SK-N-SH treated with all-trans-retinoic acid at 6 μM for 48 hours (cell line): ENCODE measurements at regions not wholly inside any gene's neighbourhood (a gene's known extent, or its start where the extent isn't known, plus 50 kb on each side); places are given as distances from the start of the nearest gene placed in this dataset.

Experiments used
- ATAC-seq: fragments of 200-7000 bp; cut with Tn5 transposase; 3 replicates; pipeline ENCODE4 v1.9.1; 2020; ENCODE audit warnings: mild to moderate bottlenecking, moderate library complexity
- ARNTL ChIP-seq: fragments of 450-650 bp; formaldehyde crosslinking; IDR thresholded peaks from 2 replicates; pipeline ENCODE4 v1.5.0; 2020; ENCODE audit warnings: low read depth, mild to moderate bottlenecking, moderate library complexity, borderline replicate concordance
- BACH2 ChIP-seq: fragments of 250-450 bp; sonication (Bioruptor Pico); IDR thresholded peaks from 2 replicates; pipeline ENCODE4 v1.9.0; 2021; ENCODE audit warnings: mild to moderate bottlenecking, borderline replicate concordance
- CREB5 ChIP-seq: fragments of 250-450 bp; sonication (Bioruptor Pico); IDR thresholded peaks from 2 replicates; pipeline ENCODE4 v1.5.1; 2020; ENCODE audit warnings: low read depth, mild to moderate bottlenecking, moderate library complexity
- CSDC2 ChIP-seq: fragments of 250-450 bp; sonication (Bioruptor Pico); IDR thresholded peaks from 2 replicates; pipeline ENCODE4 v1.5.0; 2020; ENCODE audit warnings: mild to moderate bottlenecking, moderate library complexity
- ESRRG ChIP-seq: fragments of 250-450 bp; sonication (Bioruptor Pico); IDR thresholded peaks from 2 replicates; pipeline ENCODE4 v1.6.1; 2021; ENCODE audit warnings: mild to moderate bottlenecking
- GLIS3 ChIP-seq: fragments of 250-450 bp; sonication (Bioruptor Pico); IDR thresholded peaks from 2 replicates; pipeline ENCODE4 v1.5.0; 2020; ENCODE audit warnings: mild to moderate bottlenecking, moderate library complexity
- ISL1 ChIP-seq: fragments of 250-450 bp; sonication (Bioruptor Pico); IDR thresholded peaks from 2 replicates; pipeline ENCODE4 v2.1.2; 2022; ENCODE audit warnings: mild to moderate bottlenecking, moderate library complexity
- OSR1 ChIP-seq: fragments of 250-450 bp; sonication (Bioruptor Pico); IDR thresholded peaks from 2 replicates; pipeline ENCODE4 v1.8.0; 2022; ENCODE audit warnings: moderate library complexity, mild to moderate bottlenecking, inconsistent platforms
- PATZ1 ChIP-seq: fragments of 250-450 bp; sonication (Bioruptor Pico); IDR thresholded peaks from 2 replicates; pipeline ENCODE4 v1.8.0; 2020; ENCODE audit warnings: mild to moderate bottlenecking, moderate library complexity, borderline replicate concordance
- RARB ChIP-seq: fragments of 250-450 bp; sonication (Bioruptor Pico); IDR thresholded peaks from 2 replicates; pipeline ENCODE4 v1.8.0; 2021; ENCODE audit warnings: mild to moderate bottlenecking, moderate library complexity
- SNAI2 ChIP-seq: fragments of 250-450 bp; sonication (Bioruptor Pico); IDR thresholded peaks from 2 replicates; pipeline ENCODE4 v1.5.0; 2020; ENCODE audit warnings: mild to moderate bottlenecking, moderate library complexity
- TOX ChIP-seq: fragments of 250-450 bp; sonication (Bioruptor Pico); IDR thresholded peaks from 2 replicates; pipeline ENCODE4 v1.8.0; 2021; ENCODE audit warnings: mild to moderate bottlenecking, moderate library complexity, borderline replicate concordance
- TSHZ2 ChIP-seq: fragments of 250-450 bp; sonication (Bioruptor Pico); IDR thresholded peaks from 2 replicates; pipeline ENCODE4 v1.5.0; 2020; ENCODE audit warnings: mild to moderate bottlenecking, moderate library complexity
- ZC3H10 ChIP-seq: fragments of 250-450 bp; sonication (Bioruptor Pico); IDR thresholded peaks from 2 replicates; pipeline ENCODE4 v1.5.1; 2021; ENCODE audit warnings: mild to moderate bottlenecking, moderate library complexity
- ZFP3 ChIP-seq: fragments of 250-450 bp; sonication (Bioruptor Pico); IDR thresholded peaks from 2 replicates; pipeline ENCODE4 v1.5.0; 2020; ENCODE audit warnings: mild to moderate bottlenecking, moderate library complexity
- ZFP30 ChIP-seq: fragments of 450-650 bp; formaldehyde crosslinking; IDR thresholded peaks from 2 replicates; pipeline ENCODE4 v1.5.0; 2022; ENCODE audit warnings: mild to moderate bottlenecking, moderate library complexity
- ZNF565 ChIP-seq: fragments of 450-650 bp; formaldehyde crosslinking; conservative IDR thresholded peaks from 2 replicates; pipeline ENCODE4 v1.5.0; 2020; ENCODE audit warnings: low read depth, mild to moderate bottlenecking, moderate library complexity
- ZNF70 ChIP-seq: fragments of 450-650 bp; formaldehyde crosslinking; IDR thresholded peaks from 2 replicates; pipeline ENCODE4 v1.5.0; 2020; ENCODE audit warnings: mild to moderate bottlenecking, moderate library complexity
- ZNF8 ChIP-seq: fragments of 450-650 bp; formaldehyde crosslinking; IDR thresholded peaks from 2 replicates; pipeline ENCODE4 v1.5.0; 2020; ENCODE audit warnings: mild to moderate bottlenecking, moderate library complexity
- TF ChIP-seq, protein P1 (sequence below): fragments of 250-450 bp; sonication (Bioruptor Pico); IDR thresholded peaks from 2 replicates; pipeline ENCODE4 v1.8.0; 2021; ENCODE audit warnings: low read depth, mild to moderate bottlenecking, moderate library complexity, borderline replicate concordance

- TF ChIP-seq SNAI2 (CRISPR knock-in tag) (no peak), ISL1 (no peak), CREB5 (CRISPR knock-in tag) (no peak), ESRRG (CRISPR knock-in tag) (no peak), ZFP3 (CRISPR knock-in tag) (no peak), ZNF565 (no peak)
- TF ChIP-seq, all 23 proteins: peak for 0
These were observed 104.4 kb downstream of the RHOU start (continued) for GRCh38 chr1:228839656-228840055.

- no peak; the same call in 2 of the 3 replicates for ATAC-seq
- TF ChIP-seq OSR1 (no peak), ZNF8 (CRISPR knock-in tag) (no peak), CREB5 (CRISPR knock-in tag) (no peak), TSHZ2 (CRISPR knock-in tag) (no peak), SNAI2 (CRISPR knock-in tag) (no peak), PATZ1 (CRISPR knock-in tag) (no peak), ZNF565 (no peak)
These were observed 106.4 kb downstream of the RHOU start for GRCh38 chr1:228841632-228842031.

DNA sequence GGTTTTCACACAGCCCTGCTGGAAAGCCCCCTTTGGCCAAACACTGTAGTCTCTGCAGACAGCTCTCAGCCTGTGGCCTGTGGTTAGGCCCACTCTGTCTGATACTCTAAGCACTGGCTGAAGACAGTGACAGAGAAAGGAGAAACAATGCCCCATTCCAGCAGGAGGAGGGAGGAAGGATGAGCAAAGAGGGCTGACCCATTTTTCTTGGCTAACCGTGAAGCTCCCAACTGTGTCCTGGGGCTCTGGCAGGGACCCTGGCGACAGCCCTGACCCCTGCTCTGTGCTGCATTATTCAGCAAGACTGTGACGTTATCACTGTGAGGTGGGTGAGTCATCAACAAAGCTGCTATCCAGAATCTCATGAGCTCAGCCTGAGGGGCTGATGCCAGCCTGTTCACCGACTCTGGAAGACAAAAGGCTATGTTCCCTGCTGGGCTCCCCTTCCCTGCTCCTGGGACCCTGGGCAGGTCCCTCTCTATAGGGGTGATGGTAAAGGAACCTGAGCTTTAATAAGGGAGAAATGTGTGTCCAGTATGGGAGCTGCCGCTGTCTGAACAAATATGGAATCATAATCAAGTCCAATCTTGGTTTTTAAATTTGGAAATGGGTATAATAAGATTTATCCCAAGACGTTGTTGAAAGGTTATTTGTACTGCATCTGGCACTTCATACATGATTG is 107.0 kb downstream of the RHOU start:
- ATAC-seq, result peak; percentile 94
- TF ChIP-seq CSDC2 (CRISPR knock-in tag), result peak; percentile 12; the same call in 1 of the 2 replicates
- TF ChIP-seq OSR1, result no peak

DNA sequence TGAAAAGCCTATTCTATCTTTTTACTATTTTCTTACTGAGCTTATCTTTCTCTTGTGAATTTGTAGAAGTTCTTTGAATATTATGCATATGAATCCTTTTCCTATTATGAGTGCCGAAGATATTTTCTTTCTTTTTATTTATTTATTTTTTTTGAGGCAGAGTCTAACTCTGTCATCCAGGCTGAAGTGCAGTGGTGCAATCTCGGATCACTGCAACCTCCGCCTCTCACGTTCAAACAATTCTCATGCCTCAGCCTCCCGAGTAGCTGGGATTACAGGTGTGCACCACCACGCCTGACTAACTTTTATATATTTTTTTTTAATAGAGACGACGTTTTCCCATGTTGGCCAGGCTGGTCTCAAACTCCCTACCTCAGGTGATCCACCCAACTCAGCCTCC is 109.8 kb downstream of the RHOU start:
- TF ChIP-seq CREB5 (CRISPR knock-in tag) (no peak), ISL1 (no peak), OSR1 (no peak), ESRRG (CRISPR knock-in tag) (no peak), ZNF565 (no peak), CSDC2 (CRISPR knock-in tag) (no peak), ZC3H10 (no peak), SNAI2 (CRISPR knock-in tag) (no peak), ZFP30 (CRISPR knock-in tag) (no peak), ZFP3 (CRISPR knock-in tag) (no peak), ZNF8 (CRISPR knock-in tag) (no peak), ARNTL (CRISPR knock-in tag) (no peak), BACH2 (CRISPR knock-in tag) (no peak), ZNF70 (CRISPR knock-in tag) (no peak), TOX (CRISPR knock-in tag) (no peak), GLIS3 (CRISPR knock-in tag) (no peak), PATZ1 (CRISPR knock-in tag) (no peak), RARB (no peak)
- TF ChIP-seq, protein P1, sequence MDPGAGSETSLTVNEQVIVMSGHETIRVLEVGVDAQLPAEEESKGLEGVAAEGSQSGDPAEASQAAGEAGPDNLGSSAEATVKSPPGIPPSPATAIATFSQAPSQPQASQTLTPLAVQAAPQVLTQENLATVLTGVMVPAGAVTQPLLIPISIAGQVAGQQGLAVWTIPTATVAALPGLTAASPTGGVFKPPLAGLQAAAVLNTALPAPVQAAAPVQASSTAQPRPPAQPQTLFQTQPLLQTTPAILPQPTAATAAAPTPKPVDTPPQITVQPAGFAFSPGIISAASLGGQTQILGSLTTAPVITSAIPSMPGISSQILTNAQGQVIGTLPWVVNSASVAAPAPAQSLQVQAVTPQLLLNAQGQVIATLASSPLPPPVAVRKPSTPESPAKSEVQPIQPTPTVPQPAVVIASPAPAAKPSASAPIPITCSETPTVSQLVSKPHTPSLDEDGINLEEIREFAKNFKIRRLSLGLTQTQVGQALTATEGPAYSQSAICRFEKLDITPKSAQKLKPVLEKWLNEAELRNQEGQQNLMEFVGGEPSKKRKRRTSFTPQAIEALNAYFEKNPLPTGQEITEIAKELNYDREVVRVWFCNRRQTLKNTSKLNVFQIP, result no peak
- no peak for ATAC-seq
